ENCODE measurements at regions not wholly inside any gene's neighbourhood (a gene's known extent, or its start where the extent isn't known, plus 50 kb on each side); places are given as distances from the start of the nearest gene placed in this dataset.

GRCh38 chr11:103668859-103669258, 367.6 kb upstream of the DDI1 start:
- ATAC-seq (no peak), DNase-seq (no peak)
- Histone ChIP-seq H3K4me3 (no peak overlapping the region), H3K36me3 (no peaks in the 10 kb centered on the region), H3K9me3 (no peaks in the 10 kb centered on the region), H3K4me1 (no peaks in the 10 kb centered on the region), H3K27me3 (no peaks in the 10 kb centered on the region), H3K27ac (no peak overlapping the region)
- 75 to 97% methylated on average over 2 of the region's 2 CpGs for WGBS, 2 donors
- intact Hi-C loops (cut with DNase I): no loop called here
- TF ChIP-seq, protein P1, sequence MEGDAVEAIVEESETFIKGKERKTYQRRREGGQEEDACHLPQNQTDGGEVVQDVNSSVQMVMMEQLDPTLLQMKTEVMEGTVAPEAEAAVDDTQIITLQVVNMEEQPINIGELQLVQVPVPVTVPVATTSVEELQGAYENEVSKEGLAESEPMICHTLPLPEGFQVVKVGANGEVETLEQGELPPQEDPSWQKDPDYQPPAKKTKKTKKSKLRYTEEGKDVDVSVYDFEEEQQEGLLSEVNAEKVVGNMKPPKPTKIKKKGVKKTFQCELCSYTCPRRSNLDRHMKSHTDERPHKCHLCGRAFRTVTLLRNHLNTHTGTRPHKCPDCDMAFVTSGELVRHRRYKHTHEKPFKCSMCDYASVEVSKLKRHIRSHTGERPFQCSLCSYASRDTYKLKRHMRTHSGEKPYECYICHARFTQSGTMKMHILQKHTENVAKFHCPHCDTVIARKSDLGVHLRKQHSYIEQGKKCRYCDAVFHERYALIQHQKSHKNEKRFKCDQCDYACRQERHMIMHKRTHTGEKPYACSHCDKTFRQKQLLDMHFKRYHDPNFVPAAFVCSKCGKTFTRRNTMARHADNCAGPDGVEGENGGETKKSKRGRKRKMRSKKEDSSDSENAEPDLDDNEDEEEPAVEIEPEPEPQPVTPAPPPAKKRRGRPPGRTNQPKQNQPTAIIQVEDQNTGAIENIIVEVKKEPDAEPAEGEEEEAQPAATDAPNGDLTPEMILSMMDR (IDR thresholded peaks at IDR 0.05): no peak

DNA sequence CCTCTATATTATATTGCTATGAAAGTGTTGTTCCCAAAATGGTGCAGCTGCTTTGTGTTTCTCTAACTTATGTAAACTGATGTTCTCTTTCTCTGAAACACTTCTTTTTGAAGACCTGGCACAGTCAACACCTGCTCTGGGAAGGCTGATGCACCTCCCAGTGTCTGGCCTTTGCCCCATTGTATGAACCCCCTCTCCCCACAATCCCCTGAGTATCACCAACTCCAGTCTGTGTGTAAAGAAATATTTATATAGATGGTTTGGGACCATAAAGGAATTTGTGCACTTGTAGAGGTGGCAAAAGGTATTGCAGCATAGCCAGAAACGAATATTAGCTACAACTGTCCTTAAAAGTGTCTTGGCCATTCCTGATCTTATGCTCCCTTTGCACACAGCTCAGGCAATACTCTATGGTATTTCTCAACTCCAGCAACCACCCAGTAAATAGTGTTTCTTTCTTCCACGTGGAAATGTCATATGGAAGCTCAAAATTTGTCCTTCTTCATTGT, 365.2 kb upstream of the DDI1 start:
- no peak for ATAC-seq
- no peak overlapping the region for H3K27ac ChIP-seq
- no peak for DNase-seq
- TF ChIP-seq, protein P1 (IDR thresholded peaks at IDR 0.05): peak in 1 of 9 donors; percentile 17
- no peak overlapping the region for H3K4me3 ChIP-seq
- 55 to 59% methylated on average over 2 of the region's 2 CpGs for WGBS, 2 donors
- intact Hi-C loops (cut with DNase I): no loop called here
- no peaks in the 10 kb centered on the region for H3K27me3 ChIP-seq
- H3K9me3 ChIP-seq: no peaks in the 10 kb centered on the region
- no peaks in the 10 kb centered on the region for H3K36me3 ChIP-seq
- no peaks in the 10 kb centered on the region for H3K4me1 ChIP-seq

GRCh38 chr11:103673773-103674172, 362.7 kb upstream of the DDI1 start:
- Histone ChIP-seq H3K9me3 (no peaks in the 10 kb centered on the region), H3K4me3 (no peak overlapping the region), H3K27ac (no peak overlapping the region), H3K27me3 (no peaks in the 10 kb centered on the region), H3K4me1 (no peaks in the 10 kb centered on the region), H3K36me3 (no peaks in the 10 kb centered on the region)
- 67 to 81% methylated on average over 2 of the region's 2 CpGs for WGBS, 2 donors
- DNase-seq (no peak), ATAC-seq (no peak)
- TF ChIP-seq, protein P1 (IDR thresholded peaks at IDR 0.05): no peak
- intact Hi-C loops (cut with DNase I): no loop called here

- DNase-seq (no peak), ATAC-seq (no peak)
- intact Hi-C loops (cut with DNase I): no loop called here
- Histone ChIP-seq H3K9me3 (no peaks in the 10 kb centered on the region), H3K27ac (no peak overlapping the region), H3K27me3 (no peaks in the 10 kb centered on the region), H3K4me3 (no peak overlapping the region), H3K4me1 (no peaks in the 10 kb centered on the region), H3K36me3 (no peaks in the 10 kb centered on the region)
- TF ChIP-seq, protein P1 (IDR thresholded peaks at IDR 0.05): no peak
- 80 to 82% methylated on average over 1 of the region's 1 CpG for WGBS, 2 donors
Observed at GRCh38 chr11:103676413-103676812, 360.0 kb upstream of the DDI1 start.
